ENCODE measurements at regions not wholly inside any gene's neighbourhood (a gene's known extent, or its start where the extent isn't known, plus 50 kb on each side); places are given as distances from the start of the nearest gene placed in this dataset.
A peak's percentile ranks its signal among the peaks of the same experiment; 100 is the strongest.

DNA sequence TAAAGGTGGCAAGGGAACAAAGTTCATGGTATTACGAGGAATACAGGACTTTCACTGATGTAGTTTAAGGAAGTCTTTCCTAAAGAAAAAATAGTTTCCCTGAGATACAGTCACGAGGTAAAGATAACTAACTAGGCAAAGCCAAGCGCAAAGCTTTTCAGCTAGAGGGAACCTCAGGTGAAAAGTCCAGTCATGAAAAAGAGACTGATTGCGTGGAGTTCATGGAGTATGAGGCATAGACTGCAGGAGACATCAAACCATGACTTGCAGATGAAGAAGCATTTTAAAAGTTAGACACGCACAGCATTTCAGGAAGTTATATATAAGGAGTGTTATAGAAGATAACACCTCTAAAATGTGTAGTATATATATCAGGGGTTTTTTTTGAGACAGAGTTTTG, 205.6 kb upstream of the ZNF184 start:
- no peak overlapping the region for H3K4me3 ChIP-seq (ENCODE audit: low read depth, low read length)
- no peak for DNase-seq (ENCODE audit: low read depth)
- no peak for TF ChIP-seq MYC (IDR thresholded peaks at IDR 0.05; ENCODE audit: low read depth, low read length)
- TF ChIP-seq, protein P1, sequence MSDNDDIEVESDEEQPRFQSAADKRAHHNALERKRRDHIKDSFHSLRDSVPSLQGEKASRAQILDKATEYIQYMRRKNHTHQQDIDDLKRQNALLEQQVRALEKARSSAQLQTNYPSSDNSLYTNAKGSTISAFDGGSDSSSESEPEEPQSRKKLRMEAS (IDR thresholded peaks at IDR 0.05; ENCODE audit: low read depth, low read length), result no peak
- TF ChIP-seq, protein P2, sequence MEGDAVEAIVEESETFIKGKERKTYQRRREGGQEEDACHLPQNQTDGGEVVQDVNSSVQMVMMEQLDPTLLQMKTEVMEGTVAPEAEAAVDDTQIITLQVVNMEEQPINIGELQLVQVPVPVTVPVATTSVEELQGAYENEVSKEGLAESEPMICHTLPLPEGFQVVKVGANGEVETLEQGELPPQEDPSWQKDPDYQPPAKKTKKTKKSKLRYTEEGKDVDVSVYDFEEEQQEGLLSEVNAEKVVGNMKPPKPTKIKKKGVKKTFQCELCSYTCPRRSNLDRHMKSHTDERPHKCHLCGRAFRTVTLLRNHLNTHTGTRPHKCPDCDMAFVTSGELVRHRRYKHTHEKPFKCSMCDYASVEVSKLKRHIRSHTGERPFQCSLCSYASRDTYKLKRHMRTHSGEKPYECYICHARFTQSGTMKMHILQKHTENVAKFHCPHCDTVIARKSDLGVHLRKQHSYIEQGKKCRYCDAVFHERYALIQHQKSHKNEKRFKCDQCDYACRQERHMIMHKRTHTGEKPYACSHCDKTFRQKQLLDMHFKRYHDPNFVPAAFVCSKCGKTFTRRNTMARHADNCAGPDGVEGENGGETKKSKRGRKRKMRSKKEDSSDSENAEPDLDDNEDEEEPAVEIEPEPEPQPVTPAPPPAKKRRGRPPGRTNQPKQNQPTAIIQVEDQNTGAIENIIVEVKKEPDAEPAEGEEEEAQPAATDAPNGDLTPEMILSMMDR (IDR thresholded peaks at IDR 0.05; ENCODE audit: low read depth, low read length), result no peak
- TF ChIP-seq POLR2A (IDR thresholded peaks at IDR 0.05; ENCODE audit: extremely low read depth, insufficient read length), result no peak

DNA sequence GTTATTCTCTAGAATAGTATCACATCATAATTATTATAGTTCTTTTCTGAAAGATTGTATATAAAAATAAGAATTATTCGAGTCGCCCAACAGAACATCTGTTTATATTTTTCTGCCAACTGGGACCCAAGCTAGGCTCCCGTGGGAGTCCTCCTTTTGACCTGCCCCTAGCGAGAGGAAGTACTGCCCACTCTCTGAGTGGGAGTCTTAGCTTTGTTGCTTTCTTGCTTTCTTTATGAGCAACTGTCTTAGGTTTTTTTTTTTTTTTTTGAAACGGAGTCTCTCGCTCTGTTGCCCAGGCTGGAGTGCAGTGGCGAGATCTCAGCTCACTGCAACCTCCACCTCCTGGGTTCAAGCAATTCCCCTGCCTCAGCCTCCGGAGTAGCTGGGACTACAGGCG, 202.0 kb upstream of the ZNF184 start:
- peak; percentile 82 for DNase-seq (ENCODE audit: low read depth)
- TF ChIP-seq, protein P2 (IDR thresholded peaks at IDR 0.05; ENCODE audit: low read depth, low read length), result no peak
- no peak for TF ChIP-seq POLR2A (IDR thresholded peaks at IDR 0.05; ENCODE audit: extremely low read depth, insufficient read length)
- TF ChIP-seq MYC (IDR thresholded peaks at IDR 0.05; ENCODE audit: low read depth, low read length), result no peak
- TF ChIP-seq, protein P1 (IDR thresholded peaks at IDR 0.05; ENCODE audit: low read depth, low read length), result no peak
- H3K4me3 ChIP-seq (ENCODE audit: low read depth, low read length), result no peak overlapping the region

GRCh38 chr6:27672113-27672799, 199.4 kb upstream of the ZNF184 start:
- H3K4me3 ChIP-seq (ENCODE audit: low read depth, low read length), result peak overlapping the region; percentile 79
- DNase-seq (ENCODE audit: low read depth), result peak; percentile 93
- no peak for TF ChIP-seq POLR2A (IDR thresholded peaks at IDR 0.05; ENCODE audit: extremely low read depth, insufficient read length)
- TF ChIP-seq, protein P1 (IDR thresholded peaks at IDR 0.05; ENCODE audit: low read depth, low read length), result peak; percentile 36; the same call in 1 of the 2 replicates

DNA sequence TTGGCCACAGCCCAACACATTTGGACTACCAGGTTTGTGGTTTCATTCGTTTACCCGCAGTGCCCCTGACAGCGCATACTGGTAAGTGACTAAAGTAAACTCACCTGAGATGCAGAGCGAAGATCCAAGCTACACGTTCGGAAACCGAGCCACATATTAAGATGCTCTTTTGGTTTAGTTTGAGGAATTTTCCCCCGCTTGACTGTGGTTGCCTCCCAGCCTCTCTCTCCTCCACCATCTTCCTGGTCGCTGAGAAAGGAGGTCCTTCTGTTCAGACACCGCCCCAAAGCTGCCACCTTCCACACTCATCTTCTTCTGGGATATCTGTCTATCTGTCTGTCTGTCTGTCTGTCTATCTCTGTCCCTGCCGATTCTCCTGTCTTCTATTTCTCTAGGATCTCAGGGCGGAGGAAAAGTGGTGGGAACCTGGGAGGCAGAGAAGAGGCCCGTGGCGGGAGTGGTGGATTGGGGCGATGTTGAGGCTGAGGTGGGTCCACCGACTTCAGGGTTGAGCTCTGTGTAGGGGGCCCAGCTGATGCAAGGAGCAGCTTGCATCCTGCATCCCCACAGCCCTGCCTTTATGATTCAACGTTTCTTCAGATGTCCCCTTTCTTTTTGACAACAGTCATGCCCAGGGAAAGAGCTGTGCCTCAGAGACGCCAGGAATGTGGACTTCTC, 196.9 kb upstream of the ZNF184 start:
- TF ChIP-seq, protein P2 (IDR thresholded peaks at IDR 0.05; ENCODE audit: low read depth, low read length), result no peak
- peak overlapping the region; percentile 79 for H3K4me3 ChIP-seq (ENCODE audit: low read depth, low read length)

GRCh38 chr6:27669295-27669623, 196.4 kb upstream of the ZNF184 start:
- peak overlapping the region; percentile 79 for H3K4me3 ChIP-seq (ENCODE audit: low read depth, low read length)
- peak; percentile 48 for DNase-seq (ENCODE audit: low read depth)
- TF ChIP-seq MYC (IDR thresholded peaks at IDR 0.05; ENCODE audit: low read depth, low read length), result no peak
- TF ChIP-seq, protein P1 (IDR thresholded peaks at IDR 0.05; ENCODE audit: low read depth, low read length), result no peak
- TF ChIP-seq, protein P2 (IDR thresholded peaks at IDR 0.05; ENCODE audit: low read depth, low read length), result no peak
- TF ChIP-seq POLR2A (IDR thresholded peaks at IDR 0.05; ENCODE audit: extremely low read depth, insufficient read length), result no peak

More for the DNA sequence above, 196.9 kb upstream of the ZNF184 start:
- DNase-seq (ENCODE audit: low read depth), result peak; percentile 36

DNA sequence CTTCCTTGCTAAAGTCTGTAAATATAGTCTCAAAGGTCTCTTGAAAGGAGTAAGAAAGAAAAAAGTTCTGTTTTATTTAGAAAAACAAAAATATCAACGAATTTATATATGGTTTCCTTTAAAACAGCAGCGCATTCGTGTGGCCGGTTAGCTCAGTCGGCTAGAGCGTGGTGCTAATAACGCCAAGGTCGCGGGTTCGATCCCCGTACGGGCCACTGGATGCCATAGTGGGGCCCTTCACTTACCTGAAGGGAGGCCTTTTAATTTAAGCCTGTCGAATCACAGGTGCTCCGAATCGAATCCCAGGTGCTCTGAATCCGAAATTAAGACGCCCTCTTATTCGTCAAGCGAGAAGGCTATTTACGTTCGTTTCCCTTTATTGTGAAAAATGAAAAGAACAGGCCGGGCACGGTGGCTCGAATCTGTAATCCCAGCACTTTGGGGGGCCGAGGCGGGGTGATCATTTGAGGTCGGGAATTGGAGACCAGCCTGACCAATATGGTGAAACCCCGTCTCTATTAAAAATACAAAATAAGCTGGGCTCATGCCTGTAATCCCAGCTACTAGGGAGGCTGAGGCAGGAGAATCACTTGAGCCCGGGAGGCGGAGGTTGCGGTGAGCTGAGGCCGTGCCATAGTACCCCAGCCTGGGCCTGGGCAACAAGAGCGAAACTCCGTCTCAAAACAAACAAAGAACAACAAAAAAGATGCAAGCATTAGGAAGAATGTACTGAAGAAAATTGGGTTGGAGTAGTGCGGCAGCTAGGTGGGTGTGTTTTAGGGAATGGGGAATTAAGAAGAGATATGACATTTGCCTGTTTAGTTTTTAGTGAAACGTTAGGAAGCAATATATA, 195.8 kb upstream of the ZNF184 start:
- peak; percentile 87 for DNase-seq (ENCODE audit: low read depth)
- peak overlapping the region; percentile 79 for H3K4me3 ChIP-seq (ENCODE audit: low read depth, low read length)
- TF ChIP-seq, protein P2 (IDR thresholded peaks at IDR 0.05; ENCODE audit: low read depth, low read length), result no peak
- peak; percentile 33; the same call in 1 of the 2 replicates for TF ChIP-seq MYC (IDR thresholded peaks at IDR 0.05; ENCODE audit: low read depth, low read length)
- TF ChIP-seq, protein P1 (IDR thresholded peaks at IDR 0.05; ENCODE audit: low read depth, low read length), result peak; percentile 19; the same call in 1 of the 2 replicates
- no peak for TF ChIP-seq POLR2A (IDR thresholded peaks at IDR 0.05; ENCODE audit: extremely low read depth, insufficient read length)

Measured in NB4 (cell line).